SK-N-SH (cell line): ENCODE measurements at regions not wholly inside any gene's neighbourhood (a gene's known extent, or its start where the extent isn't known, plus 50 kb on each side); places are given as distances from the start of the nearest gene placed in this dataset.

Experiments
- CTCF ChIP-seq: fragments of 200-600 bp; sonication (generic); IDR thresholded peaks from 2 replicates; pipeline ENCODE4 v1.6.1; 2017; ENCODE audit warnings: antibody characterized with exemption, mild to moderate bottlenecking, moderate library complexity
- MAX ChIP-seq: IDR thresholded peaks from 2 replicates; pipeline ENCODE4 v1.4.0; 2012; ENCODE audit warnings: low read depth
- MXI1 ChIP-seq: IDR thresholded peaks from 2 replicates; pipeline ENCODE4 v1.6.1; 2012; ENCODE audit warnings: mild to moderate bottlenecking, low read depth, low read length, improper control_type of control experiment
- ZBTB33 ChIP-seq: IDR thresholded peaks from 2 replicates; pipeline ENCODE4 v1.4.0; 2012; ENCODE audit warnings: low read depth, borderline replicate concordance

GRCh38 chr4:181200076-181200475 is 1043.1 kb upstream of the TENM3 start:
- no peak for TF ChIP-seq MXI1
- no peak for TF ChIP-seq CTCF
- no peak for TF ChIP-seq MAX
- TF ChIP-seq ZBTB33 = no peak
